Stimulated activated CD4-positive, alpha-beta T cell treated with anti-CD3 and anti-CD28 coated beads, Interleukin-15, amount 100 ng/mL, for 24 hours (primary cell): ENCODE measurements at regions not wholly inside any gene's neighbourhood (a gene's known extent, or its start where the extent isn't known, plus 50 kb on each side); places are given as distances from the start of the nearest gene placed in this dataset.
"Not testable (repeated sequence)": the region's sequence is repeated elsewhere in the genome, so short reads cannot be mapped to it uniquely, and the experiment has no call there.

Experiments
- DNase-seq: peaks from one replicate; pipeline ENCODE4 v3.0.0-alpha.2; 2020

DNA sequence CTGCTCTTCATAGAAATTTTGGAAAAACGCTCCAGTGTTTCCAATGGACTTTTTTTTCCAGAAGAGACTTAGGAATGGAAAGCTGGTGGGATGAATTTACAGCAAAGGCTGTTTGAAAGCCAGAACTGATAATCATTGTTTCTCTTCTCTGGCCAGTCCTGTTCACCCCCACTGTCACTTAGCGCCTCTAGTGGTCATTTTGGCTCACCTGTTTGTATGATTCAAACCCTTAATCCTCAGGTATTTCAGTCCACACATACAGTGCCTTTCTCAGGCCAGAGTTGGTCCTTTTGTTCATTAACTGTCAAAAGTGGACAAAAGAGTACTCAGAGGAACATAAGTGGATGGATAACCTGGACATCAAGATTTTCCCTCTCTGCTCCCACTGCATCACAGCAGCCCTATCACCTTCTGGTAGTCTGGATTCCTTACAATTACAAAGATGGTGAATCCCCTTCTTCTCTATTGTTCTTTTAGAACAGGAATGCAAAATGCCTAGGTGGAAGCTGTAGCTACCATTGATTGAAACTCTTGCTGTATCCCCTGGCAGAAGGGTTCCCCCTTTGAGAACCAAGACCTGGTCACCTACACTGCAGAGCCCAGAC, 177.6 kb upstream of the OLFM3 start:
- DNase-seq = peak; percentile 5

DNA sequence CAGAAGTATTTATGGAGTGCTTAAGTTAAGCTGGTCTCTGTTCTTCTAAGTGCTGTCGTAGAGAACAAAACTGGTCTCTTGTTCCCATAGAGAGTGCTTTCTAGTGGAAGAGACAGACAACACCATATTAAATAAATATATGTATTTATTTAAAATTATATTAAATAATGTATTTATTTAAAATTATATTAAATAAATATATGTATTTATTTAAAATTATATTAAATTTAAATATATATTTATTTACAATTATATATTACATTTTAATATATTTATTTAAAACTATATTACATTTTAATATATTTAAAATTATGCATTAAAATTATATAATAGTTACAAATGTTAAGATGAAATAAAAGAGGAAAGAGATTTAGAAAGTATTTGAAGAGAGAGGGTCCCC, 175.5 kb upstream of the OLFM3 start:
- no peak for DNase-seq

DNA sequence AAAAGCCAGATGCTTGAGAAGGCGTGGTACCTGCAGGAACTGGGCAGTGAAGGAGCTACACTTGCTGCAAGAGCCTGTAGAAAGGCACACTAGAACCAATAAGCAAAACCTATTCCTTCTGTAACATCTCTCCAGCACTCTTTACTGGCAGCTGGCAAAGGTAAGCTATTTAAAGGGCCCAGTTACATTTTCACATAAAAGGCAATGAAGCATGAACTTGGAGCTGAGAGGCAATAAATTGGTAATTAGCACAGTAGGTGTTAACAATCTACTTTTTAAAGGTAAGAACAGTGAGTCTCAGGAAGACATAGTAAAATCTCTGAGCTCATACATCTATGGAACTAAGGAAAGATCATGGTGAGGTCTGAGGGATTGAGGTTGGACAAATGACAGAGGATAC, 167.1 kb upstream of the OLFM3 start:
- DNase-seq = no peak

DNA sequence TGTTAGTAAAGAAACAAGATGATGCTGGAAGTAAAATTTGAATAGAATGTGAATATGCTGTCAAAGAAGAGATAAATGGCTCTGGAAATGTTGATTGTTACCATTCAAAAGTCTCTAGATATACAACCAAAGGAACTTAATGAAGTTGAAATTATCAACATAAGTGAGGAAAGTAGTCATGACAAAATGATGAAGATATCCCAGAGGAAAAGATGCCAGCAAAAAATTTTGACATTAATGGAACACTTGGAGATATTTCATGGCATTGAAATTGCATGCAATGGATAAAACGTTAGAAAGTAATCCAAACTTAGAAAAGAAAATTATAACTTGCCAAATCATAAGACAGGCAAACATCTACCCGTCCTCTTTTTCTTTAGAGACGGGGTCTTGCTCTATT, 154.5 kb upstream of the OLFM3 start:
- DNase-seq = no peak

DNA sequence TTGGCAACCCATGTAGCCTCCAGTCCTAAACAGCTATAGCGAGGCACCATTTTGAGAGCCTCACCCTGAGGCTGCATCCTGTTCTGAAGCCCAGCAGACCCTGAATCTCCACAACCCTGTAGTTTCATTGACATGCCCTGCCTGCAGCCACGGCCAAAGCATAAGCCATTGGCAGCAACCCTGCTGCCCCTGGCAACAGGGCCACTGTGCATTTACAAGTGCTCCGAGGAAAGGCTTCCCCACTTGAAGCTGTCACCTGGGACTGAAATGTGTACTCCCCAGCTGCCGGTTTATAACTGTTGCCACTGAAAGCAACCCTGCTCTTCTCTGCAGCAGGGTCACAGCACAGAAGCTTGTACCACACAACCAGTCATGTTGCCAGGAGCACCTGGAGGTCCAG, 124.2 kb upstream of the OLFM3 start:
- DNase-seq = no peak

DNA sequence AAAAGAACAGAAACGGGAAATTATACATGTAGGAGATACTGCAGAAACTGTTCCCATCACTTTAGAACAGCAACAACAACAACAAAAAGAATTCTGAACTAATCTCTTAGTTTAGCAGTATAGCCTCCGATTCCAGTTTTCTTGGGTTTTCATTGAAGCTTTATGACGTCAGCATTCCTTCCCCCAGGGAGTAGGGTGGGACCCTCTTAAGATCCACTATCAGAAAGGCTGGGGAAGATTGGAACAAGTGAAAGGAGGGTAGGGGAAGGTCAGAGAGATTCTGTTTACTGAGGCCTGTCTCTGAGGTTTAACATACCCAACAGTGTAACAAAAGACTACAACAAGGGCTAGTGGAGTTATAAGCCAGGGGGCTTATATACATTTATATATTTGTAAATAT, 121.4 kb upstream of the OLFM3 start:
- no peak for DNase-seq

DNA sequence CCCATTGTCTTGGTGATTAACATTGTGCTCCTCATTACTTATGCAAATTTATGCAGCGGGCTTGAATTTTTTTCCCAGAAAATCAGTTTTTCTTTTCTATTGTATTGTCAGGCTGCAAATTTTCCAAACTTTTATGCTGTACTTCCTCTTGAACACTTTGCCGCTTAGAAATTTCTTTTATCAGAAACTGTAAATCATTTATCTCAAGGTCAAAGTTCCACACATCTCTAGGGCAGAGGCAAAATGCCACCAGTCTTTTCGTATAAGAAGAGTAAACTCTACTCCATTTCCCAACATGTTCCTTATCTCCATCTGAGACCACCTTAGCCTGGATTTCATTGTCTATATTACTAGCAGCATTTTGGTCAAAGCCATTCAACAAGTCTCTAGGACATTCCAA, 113.9 kb upstream of the OLFM3 start:
- DNase-seq = no peak

DNA sequence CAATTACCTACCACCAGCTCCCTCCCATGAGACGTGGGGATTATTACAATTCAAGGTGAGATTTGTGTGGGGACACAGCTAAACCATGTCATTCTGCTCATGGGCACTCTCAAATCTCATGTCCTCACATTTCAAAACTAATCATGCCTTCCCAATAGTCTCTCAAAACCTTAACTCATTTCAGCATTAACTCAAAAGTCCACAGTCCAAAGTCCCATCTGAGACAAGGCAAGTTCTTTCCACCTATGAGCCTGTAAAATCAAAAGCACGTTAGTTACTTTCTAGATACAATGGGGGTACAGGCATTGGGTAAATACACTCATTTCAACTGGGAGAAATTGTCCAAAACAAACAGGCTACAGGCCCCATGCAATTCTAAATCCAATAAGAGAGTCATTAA, 112.8 kb upstream of the OLFM3 start:
- DNase-seq = not testable (repeated sequence)

DNA sequence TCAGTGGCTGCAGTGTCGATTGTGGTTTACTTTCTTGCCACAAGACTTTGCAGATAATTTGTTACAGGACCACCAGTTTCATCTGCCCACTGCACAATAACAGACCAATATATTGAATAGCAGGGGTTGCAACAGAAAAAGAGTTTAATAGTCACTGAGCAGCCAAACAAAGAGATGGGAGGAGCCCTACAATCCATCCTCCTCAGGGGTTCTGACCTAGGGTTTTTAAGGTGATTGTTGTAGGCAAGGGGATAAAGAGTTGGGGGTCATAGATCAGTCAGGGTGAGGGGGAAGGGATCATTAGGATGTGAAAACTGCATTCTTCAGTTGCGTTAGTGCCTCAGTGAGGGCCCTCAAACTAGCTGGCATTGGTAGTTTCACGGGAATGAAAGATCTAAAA, 110.7 kb upstream of the OLFM3 start:
- DNase-seq = no peak

DNA sequence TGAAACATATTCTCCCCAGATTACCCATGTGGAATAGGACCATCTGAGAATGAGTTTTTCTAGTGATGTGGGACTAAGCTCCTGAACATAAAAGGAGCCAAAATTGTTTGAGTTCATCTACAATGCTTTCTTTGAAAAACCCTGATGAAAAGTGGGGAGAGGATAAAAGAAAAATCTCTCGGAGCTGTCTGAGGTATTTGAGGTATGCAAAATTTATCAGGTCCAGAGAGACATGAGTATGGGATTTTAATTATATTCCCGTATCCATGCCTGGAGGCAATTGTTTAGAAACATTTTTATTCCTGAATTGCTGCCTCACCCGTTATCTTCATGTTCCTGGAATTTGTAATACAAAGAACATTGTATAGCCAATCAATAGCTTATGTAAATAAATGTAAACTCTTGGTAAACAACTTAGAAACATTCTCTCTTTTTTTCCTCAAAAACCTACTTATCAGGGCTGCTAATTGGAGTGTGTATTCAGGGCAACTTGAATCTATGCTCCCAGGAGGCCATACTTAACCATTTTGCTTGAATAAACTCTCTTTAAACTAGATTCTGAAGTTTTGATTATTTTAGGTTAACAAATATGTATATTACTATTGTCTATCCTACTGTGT, 109.3 kb upstream of the OLFM3 start:
- no peak for DNase-seq

DNA sequence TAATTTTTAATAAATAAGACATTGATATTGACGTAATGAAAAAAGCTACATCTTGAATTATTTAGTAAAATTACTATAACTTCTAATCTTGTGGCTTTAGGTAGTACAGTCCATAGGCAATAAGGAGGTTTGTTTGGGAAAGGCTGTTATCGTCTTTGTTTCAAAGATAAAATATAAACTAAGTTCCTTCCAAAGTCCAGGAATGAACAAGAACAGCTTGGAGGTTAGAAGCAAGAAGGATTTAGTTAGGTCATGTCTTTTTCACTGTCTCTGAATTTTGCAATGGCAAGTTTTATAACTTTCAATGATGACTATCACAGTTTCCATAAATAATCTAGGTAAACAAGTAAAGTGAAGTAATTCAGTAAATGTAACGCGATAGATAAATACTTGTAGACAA, 106.9 kb upstream of the OLFM3 start:
- DNase-seq = no peak

DNA sequence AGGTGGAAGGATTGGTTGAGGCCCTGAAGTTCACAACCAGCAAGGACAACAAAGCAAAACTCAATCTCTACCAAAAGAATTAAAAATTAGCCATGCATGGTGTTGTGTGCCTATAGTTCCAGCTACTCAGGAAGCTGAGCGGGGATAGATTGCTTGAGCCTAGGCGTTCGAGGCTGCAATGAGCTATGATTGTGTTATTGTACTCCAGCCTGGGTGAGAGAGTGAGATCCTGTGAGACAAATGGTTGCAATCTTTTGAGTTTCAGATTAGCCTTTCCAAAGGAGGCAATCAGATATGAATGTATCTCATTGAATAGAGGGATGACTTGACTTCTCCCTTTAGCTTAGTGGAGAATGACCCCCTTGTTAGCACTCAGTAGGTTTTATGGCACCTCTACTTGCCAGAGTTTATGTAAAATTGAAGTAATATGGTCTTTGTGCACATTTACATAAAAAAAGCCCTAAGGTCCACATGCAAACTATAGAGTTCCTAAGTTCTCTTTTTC, 105.6 kb upstream of the OLFM3 start:
- DNase-seq = no peak

DNA sequence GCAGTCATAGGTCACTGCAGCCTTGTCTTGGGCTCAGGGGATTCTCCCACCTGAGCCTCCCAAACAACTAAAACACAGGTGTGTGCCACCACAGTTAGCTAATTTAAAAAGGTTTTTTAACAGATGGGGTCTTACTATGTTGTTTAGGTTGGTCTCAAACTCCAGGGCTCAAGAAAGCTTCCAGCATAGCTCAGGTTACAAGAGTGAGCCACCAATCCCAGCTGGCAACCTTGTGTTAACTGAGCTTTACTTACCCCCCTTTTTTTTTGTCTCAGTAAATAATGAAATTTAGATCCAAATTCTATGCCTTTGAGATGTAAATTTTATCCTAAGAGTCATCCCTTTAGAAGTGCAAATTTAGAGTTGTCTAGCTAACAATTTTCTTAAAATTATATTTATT, 103.9 kb upstream of the OLFM3 start:
- no peak for DNase-seq

DNA sequence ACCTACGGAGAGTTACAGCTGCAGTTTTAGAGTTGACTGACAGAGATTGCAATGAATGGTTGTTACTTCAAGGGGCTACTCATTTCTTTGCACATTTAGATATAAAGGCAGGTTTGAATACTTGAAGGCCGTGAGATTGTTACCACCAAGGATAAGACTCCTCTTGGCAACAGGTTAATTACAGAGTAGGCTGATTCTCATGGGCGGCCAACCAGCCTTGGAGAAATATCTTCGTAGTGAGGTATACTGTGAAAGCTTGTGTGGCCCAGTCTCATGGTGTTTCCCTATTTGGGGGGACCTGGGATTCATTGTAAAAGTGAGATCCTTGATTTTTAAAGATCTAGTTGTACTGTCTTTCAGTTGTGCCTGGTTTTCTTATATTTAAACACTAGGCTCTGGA, 103.2 kb upstream of the OLFM3 start:
- no peak for DNase-seq

DNA sequence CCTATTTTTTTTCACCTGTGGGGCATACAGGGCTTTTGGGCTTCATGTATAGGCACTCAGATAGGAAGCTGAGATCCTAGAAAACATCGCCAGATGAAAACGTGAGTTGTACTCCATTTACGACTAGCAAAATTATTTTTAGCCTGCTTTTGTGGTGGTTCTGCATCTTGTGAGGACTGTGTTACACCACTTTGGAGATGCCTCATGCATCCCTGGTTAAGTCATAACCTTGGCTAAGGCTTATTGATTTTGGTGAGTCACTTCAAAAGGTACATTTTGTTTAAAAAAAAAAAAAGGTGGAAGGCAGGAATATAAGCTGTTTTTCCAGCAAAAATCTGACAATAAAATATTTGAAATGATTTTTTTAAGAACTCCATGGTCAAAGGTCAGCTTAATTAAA, 101.8 kb upstream of the OLFM3 start:
- no peak for DNase-seq

DNA sequence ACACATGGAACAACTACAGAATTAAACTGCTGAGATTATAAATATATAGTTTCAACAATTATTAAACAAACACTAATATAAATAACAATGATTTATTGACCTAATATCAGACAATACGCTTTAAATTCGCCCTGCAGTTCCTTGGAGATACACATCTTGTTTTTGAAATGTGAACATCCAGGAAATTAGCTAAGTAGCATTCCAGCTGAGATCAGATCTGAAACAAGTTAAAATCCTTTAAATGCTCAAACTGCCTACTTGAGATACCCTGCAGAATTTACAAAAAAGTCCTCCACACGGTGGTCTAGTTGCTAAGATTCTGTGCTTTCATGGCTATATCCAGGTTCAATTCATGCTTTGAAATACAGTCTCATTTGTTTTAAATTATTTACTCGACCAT, 101.4 kb upstream of the OLFM3 start:
- DNase-seq = no peak

DNA sequence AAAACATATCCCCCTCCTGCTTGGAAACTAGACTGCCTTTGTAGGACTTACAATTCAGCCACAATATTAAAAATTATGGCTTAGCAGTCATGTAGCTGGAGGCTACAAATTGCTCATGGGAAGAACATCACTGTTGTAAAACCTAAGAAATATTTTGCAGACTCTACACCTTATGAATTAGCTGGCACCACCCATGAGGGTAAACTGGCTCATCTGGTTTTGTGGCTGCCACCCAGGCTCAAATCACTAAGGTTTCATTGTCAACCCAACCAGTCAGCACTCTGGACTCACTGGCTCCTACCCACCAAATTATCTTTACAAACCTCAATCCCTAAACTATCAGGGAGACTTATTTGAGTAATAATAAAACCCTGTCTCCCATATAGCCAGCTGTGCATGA, 100.7 kb upstream of the OLFM3 start:
- DNase-seq = no peak

DNA sequence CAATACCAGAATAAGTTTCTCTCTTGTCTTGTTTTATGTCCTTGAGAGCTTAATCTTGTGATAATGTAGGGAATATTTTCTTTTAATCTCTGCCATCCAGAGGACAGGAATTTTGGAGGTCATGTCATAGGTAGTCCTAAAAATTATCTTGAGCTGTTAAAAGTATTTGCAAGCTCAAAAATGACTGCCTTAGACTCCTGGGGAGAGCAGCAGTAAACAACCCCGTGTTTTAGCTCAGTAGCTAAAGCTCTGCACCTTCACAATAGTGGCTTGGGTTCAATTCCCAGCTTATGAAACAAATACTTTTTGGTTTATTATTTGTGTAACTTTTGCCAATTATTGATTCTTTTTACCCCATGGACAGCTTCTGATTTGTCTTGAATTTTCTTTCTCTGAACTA, 99.4 kb upstream of the OLFM3 start:
- no peak for DNase-seq

DNA sequence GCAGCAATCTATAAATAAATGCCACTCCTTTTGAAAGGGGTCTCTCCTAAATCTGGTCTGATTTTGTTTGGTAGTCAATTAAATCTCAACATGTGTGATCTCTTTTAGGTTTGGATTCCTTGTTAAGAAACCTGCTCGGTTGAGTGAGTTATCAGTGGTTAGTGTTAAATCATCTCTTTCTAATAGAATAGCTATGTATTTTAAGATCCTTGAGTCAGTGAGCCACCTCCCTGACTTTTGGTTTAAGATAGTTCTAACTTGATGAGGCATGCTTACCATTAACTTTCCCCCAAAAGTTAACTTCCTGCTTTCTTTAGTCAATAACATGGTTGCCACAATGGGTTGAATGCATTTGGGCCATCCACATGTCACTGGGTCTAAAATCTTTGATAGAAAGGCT, 93.1 kb upstream of the OLFM3 start:
- no peak for DNase-seq

DNA sequence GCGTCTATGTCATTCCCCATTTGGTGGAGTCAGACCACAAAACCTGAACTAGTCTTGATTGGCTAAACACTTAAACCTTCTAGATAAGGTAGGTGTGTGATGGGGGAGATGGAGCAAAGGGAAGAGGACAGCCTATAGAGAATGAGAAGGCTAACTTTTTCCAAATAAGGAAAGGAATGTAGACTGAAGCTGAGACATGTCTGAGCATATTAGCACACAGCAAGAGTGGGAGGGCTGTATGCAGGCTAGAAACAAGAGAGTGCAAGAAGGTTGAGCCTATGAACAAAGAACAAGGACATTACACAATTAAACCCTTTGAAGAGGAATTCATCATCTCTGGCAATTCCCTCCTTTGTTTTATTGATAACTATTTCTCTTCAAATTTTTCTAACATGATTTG, 89.2 kb upstream of the OLFM3 start:
- no peak for DNase-seq

DNA sequence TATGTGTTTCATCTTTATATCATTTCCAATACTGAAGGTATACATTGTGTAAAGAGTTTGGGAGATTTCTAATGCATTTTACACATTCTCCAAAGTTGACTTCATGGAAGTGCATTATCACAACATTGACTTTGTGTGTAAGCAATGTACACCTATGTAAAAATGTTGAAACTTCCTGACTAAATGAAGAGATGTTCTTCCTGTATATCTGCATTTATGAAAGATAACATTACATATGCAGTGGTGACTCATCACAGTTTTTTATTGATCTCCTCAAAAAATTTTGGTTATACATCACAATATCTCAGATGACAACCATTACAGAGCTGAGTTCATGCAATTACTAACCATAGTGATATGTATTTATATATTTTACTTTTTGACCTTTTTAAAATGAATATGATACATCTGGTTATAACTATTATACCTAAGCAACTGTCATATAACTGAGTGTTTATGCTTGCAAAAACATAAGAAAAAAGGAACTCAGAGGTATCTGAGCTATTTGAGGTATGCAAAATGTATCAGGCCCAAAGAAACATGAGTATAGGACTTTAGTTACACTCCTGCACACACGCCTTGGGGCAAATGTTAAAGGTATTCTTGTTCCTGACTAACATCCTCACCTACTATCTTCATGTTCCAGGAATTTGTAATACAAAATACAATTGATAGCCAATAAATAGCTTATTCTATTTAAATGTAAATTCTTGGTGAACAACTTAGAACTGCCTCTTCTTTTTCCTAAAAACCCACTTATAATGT, 88.2 kb upstream of the OLFM3 start:
- DNase-seq = no peak

DNA sequence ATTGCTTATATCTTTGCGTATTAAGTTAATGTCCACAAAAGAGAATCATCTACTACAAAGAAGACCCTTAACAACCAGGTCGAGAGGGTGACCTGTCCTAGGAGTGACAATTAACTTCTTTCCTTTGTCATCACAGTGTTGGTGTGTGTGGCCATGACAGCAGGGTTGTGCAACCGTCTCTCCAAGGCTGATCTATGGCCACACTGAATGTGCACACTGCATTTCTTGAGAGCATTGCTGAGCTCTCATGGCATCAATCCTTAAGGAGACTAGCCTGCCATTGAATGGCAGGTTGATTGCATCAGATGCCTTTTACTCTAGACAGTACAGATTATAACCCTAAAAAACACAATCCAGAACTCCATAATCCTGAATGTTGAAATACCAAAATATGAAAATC, 86.5 kb upstream of the OLFM3 start:
- no peak for DNase-seq

DNA sequence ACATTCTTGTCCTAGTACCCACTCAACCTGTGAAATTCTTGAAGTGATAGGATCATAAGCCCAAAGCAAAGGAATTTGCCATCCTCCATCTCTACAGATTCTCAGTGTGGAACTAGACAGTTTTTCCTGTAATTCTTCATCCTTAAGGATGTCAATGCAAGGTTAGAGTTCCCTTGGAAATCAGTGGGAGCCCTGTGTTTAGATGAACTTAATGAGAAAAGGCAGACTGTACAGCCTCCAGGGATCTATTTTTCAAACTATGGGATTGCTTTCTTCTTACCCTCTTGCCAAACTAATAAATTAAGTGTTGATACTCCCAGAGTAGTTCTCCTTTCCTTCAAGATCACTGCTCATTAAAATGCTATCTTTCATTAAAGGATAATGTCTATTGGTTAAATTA, 78.1 kb upstream of the OLFM3 start:
- no peak for DNase-seq

DNA sequence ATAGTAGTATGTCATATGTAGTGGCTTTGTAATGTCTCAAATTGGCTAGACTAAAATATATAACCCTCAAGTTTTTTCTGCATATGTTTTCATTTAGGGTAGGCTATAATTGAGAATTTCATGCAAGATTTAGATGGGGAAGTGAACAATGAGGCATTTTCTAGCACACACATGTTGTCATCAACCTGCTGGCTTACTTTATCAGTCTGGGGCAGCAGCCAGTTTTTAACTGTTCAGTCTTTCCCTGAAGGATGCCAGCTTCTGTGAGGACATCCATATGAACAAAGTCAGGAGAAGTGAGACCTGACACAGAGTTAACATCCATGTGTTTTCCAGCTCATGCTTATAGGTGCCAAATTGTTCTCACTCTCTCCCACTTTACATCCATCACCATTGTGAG, 74.7 kb upstream of the OLFM3 start:
- no peak for DNase-seq

DNA sequence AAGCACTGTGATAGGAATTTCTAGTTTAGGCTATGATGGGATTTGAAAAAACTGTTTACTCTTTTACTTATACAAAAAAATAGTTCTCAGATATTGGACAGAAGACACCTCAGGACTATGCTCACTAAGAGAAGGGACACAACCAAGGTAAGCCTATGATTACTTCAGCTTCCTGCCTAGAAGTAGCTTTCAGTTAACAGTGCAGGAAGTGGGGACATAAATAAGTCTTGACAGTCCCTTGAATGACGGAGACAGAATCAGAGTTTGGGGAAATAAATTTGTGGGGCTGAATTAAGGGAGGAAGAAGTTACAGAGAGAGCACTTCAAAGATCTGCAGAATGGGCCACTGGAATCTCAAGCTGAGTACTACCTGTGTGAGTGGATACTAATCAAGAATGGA, 53.8 kb upstream of the OLFM3 start:
- no peak for DNase-seq
